HEK293T (cell line): ENCODE measurements at regions not wholly inside any gene's neighbourhood (a gene's known extent, or its start where the extent isn't known, plus 50 kb on each side); places are given as distances from the start of the nearest gene placed in this dataset.

Experiments used
- CTCF ChIA-PET: fragments of 350-600 bp; formaldehyde crosslinking; extraction: SDS; loops from one replicate; lab custom pipeline; 2021; ENCODE audit warnings: antibody characterized with exemption, inconsistent platforms; lab: Yijun Ruan, JAX
- POLR2A ChIA-PET: fragments of 350-600 bp; formaldehyde crosslinking; extraction: SDS; loops from one replicate; lab custom pipeline; 2020; ENCODE audit warnings: antibody characterized with exemption, inconsistent platforms; lab: Yijun Ruan, JAX
- DNase-seq: peaks from one replicate; pipeline ENCODE4 v3.0.0; 2012; ENCODE audit warnings: mixed read lengths; ENCODE audit errors: extremely low spot score
- ARNT ChIP-seq: fragments of 450-650 bp; IDR thresholded peaks from 2 replicates; pipeline ENCODE4 v1.6.1; 2017; ENCODE audit warnings: mild to moderate bottlenecking
- BHLHE40 ChIP-seq: fragments of 450-650 bp; IDR thresholded peaks from 2 replicates; pipeline ENCODE4 v1.6.1; 2016; ENCODE audit warnings: mild to moderate bottlenecking, moderate library complexity, borderline replicate concordance
- CTBP1 ChIP-seq: fragments of 450-650 bp; IDR thresholded peaks from 2 replicates; pipeline ENCODE4 v1.6.1; 2016; ENCODE audit warnings: borderline replicate concordance
- ELF4 ChIP-seq: fragments of 450-650 bp; IDR thresholded peaks from 2 replicates; pipeline ENCODE4 v1.6.1; 2017; ENCODE audit warnings: antibody characterized with exemption
- FOXA1 ChIP-seq: fragments of 450-650 bp; IDR thresholded peaks from 2 replicates; pipeline ENCODE4 v1.6.1; 2016; ENCODE audit warnings: mild to moderate bottlenecking
- FOXK2 ChIP-seq: fragments of 450-650 bp; IDR thresholded peaks from 2 replicates; pipeline ENCODE4 v1.6.1; 2016; ENCODE audit warnings: mild to moderate bottlenecking
- FOXM1 ChIP-seq: fragments of 450-650 bp; IDR thresholded peaks from 2 replicates; pipeline ENCODE4 v1.6.1; 2017; ENCODE audit warnings: mild to moderate bottlenecking, borderline replicate concordance
- HDGF ChIP-seq: fragments of 450-650 bp; IDR thresholded peaks from 2 replicates; pipeline ENCODE4 v1.6.1; 2017; ENCODE audit warnings: antibody characterized with exemption, borderline replicate concordance
- L3MBTL2 ChIP-seq: fragments of 450-650 bp; conservative IDR thresholded peaks from 2 replicates; pipeline ENCODE4 v1.6.1; 2016; ENCODE audit warnings: mild to moderate bottlenecking
- LEF1 ChIP-seq: fragments of 450-650 bp; IDR thresholded peaks from 2 replicates; pipeline ENCODE4 v1.6.1; 2017; ENCODE audit warnings: mild to moderate bottlenecking, borderline replicate concordance
- NFRKB ChIP-seq: fragments of 450-650 bp; IDR thresholded peaks from 2 replicates; pipeline ENCODE4 v1.6.1; 2016; ENCODE audit warnings: mild to moderate bottlenecking, moderate library complexity
- SP1 ChIP-seq: fragments of 450-650 bp; IDR thresholded peaks from 2 replicates; pipeline ENCODE4 v1.6.1; 2017
- SUZ12 ChIP-seq: fragments of 450-650 bp; IDR thresholded peaks from 2 replicates; pipeline ENCODE4 v1.6.1; 2016; ENCODE audit warnings: mild to moderate bottlenecking
- TARDBP ChIP-seq: fragments of 450-650 bp; IDR thresholded peaks from 2 replicates; pipeline ENCODE4 v1.6.1; 2016
- ZNF384 ChIP-seq: fragments of 450-650 bp; IDR thresholded peaks from 2 replicates; pipeline ENCODE4 v1.6.1; 2016
- TF ChIP-seq, protein P1 (sequence below): fragments of 450-650 bp; IDR thresholded peaks from 2 replicates; pipeline ENCODE4 v1.6.1; 2016

DNA sequence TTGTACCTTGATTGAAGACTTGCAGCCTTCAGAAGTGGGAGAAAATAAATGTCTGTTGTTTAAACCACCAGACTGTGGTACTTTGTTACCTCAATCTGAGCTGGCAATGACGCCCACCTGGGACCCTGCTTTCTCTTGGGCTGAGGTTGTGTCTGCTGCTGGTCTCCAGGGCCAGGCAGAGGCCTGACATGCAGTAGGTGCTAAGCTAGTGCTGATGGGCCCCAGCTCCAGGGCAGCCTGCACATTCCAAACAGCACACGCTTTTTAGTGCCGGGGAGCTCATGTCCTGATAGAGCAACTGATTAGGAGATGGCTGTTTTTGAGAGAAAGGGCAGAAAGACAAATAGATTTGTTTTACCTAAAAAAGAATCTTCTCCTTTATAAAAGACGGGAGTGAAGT, 664.0 kb upstream of the HS6ST1 start:
- TF ChIP-seq, protein P1, sequence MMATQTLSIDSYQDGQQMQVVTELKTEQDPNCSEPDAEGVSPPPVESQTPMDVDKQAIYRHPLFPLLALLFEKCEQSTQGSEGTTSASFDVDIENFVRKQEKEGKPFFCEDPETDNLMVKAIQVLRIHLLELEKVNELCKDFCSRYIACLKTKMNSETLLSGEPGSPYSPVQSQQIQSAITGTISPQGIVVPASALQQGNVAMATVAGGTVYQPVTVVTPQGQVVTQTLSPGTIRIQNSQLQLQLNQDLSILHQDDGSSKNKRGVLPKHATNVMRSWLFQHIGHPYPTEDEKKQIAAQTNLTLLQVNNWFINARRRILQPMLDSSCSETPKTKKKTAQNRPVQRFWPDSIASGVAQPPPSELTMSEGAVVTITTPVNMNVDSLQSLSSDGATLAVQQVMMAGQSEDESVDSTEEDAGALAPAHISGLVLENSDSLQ: no peak
- no peak for TF ChIP-seq FOXM1
- no peak for TF ChIP-seq FOXK2
- no peak for TF ChIP-seq L3MBTL2
- TF ChIP-seq NFRKB: no peak
- no peak for TF ChIP-seq HDGF
- TF ChIP-seq LEF1: no peak
- TF ChIP-seq ZNF384: no peak
- no peak for TF ChIP-seq SP1
- TF ChIP-seq FOXA1: no peak
- TF ChIP-seq ARNT: no peak
- TF ChIP-seq ELF4: no peak
- TF ChIP-seq SUZ12: no peak
- TF ChIP-seq TARDBP: no peak
- no peak for TF ChIP-seq BHLHE40
- no peak for TF ChIP-seq CTBP1
- ChIA-PET CTCF (interaction anchor here (0.7 kb wide), 1 partner anchor 246 kb away, joined by 3 read pairs; no protein-coding TSS in a partner anchor), POLR2A (no interaction called here)
- DNase-seq: no peak

DNA sequence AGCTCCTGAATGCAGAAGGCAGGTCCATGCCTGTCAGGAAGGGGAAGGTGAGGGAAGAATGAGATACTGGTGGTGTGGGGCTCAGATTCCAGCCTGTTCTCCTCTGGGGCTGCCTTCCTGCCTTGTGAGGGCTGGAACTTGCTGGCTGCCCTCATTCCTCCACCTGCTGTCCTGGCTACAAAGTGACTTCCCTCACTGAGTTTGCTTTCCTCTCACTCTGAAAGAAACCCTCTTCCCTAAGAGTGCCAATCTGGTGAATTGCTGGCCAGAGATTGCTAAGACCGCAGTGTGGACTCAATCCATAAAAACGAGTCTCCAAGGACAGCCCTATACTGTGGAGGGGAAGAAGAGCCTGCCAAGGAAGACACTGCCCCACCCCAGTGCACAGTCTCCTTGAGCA, 664.4 kb upstream of the HS6ST1 start:
- POLR2A ChIA-PET: no interaction called here
- TF ChIP-seq L3MBTL2: no peak
- no peak for TF ChIP-seq FOXK2
- no peak for TF ChIP-seq LEF1
- TF ChIP-seq CTBP1: no peak
- TF ChIP-seq ZNF384: no peak
- TF ChIP-seq TARDBP: no peak
- TF ChIP-seq, protein P1: no peak
- no peak for TF ChIP-seq ARNT
- no peak for TF ChIP-seq FOXA1
- no peak for TF ChIP-seq NFRKB
- no peak for TF ChIP-seq SP1
- TF ChIP-seq SUZ12: no peak
- no peak for TF ChIP-seq BHLHE40
- no peak for TF ChIP-seq HDGF
- no peak for TF ChIP-seq ELF4
- TF ChIP-seq FOXM1: no peak

DNA sequence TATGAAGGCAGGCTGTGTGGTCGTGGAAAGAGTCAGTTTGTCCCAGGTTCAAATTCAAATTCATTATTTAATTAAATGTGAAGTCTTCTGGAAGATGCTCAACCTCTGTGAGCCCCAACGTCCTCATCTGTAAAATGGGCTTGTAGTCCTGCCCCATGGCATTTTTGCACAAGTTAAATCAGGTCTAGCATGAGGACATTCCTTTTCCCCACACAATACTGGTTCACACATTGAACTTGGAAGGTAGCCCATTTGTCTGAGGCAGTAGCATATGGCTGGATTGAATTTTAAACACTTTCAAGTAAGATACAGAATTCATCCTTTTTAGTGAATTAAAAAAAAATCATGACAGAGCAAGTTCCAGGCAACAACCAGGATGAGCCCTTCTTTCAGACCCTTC, 665.4 kb upstream of the HS6ST1 start:
- DNase-seq: no peak
- POLR2A ChIA-PET: no interaction called here
- CTCF ChIA-PET: no interaction called here
- TF ChIP-seq, protein P1: no peak
- TF ChIP-seq FOXM1 (no peak), ZNF384 (no peak), ARNT (no peak), HDGF (no peak), FOXK2 (no peak), ELF4 (no peak), CTBP1 (no peak), SP1 (no peak), TARDBP (no peak), FOXA1 (no peak), BHLHE40 (no peak), LEF1 (no peak), L3MBTL2 (no peak), SUZ12 (no peak), NFRKB (no peak)

More for the DNA sequence above, 664.4 kb upstream of the HS6ST1 start:
- CTCF ChIA-PET: interaction anchor here (0.7 kb wide), 1 partner anchor 246 kb away, joined by 3 read pairs; no protein-coding TSS in a partner anchor
- DNase-seq: no peak

DNA sequence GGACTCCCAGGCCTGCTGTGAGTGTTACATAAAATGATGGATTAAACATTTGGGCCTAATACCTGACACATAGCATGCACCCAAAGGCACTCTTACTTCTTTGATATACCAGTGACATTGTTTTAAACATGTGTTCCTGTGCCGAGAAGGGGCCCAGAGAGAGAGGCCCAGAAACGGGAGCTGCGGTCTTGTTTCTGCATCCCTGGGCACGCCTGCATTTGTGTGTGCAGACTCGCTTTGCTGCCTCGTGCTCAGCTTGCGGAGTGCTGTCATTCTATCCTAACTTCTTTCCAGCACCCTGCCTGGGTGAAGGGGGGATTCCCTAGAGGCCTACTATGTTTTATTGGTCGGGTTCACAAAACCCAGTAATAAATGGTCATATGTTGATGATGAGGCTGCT, 666.2 kb upstream of the HS6ST1 start:
- no peak for DNase-seq
- TF ChIP-seq L3MBTL2 (no peak), FOXM1 (no peak), ELF4 (no peak), FOXA1 (no peak)
- ChIA-PET POLR2A (no interaction called here), CTCF (no interaction called here)

DNA sequence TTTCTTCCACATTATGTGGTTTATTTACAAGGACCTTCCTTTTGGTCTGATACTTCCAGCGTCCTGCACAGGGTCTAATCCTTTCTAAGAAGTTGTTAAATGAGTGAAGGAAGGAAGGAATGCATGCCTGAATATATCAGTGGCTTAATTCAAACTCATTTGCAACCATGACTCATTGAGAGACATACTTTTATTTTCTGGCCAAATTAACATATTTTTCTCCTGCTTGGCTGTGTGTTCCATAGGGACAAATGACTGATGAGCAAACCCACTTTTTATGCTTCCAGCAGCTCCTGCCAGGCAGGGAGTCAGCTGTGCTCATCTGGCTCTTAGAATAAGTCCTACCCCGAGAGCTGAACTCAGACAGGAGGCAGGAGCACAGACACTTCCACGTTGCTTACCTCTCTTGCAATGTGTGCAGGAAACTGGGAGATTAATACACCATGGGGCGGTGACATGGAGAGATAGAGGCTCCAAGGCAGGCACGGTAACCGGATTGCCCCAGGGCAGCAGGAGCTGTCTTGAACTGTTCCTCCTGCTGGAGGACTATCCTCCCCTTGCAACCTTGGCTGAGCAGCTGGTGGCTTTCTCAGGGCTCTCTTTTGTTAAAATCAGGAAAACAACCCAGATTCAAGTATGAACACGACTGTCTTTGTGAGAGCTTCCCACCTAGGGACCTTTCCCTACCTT, 667.5 kb upstream of the HS6ST1 start:
- no peak for TF ChIP-seq BHLHE40
- TF ChIP-seq ELF4: no peak
- TF ChIP-seq ARNT: no peak
- TF ChIP-seq LEF1: no peak
- TF ChIP-seq CTBP1: no peak
- no peak for TF ChIP-seq L3MBTL2
- TF ChIP-seq FOXA1: no peak
- TF ChIP-seq SP1: no peak
- TF ChIP-seq ZNF384: no peak
- TF ChIP-seq FOXM1: no peak
- TF ChIP-seq TARDBP: no peak
- CTCF ChIA-PET: no interaction called here
- POLR2A ChIA-PET: no interaction called here
- no peak for DNase-seq

DNA sequence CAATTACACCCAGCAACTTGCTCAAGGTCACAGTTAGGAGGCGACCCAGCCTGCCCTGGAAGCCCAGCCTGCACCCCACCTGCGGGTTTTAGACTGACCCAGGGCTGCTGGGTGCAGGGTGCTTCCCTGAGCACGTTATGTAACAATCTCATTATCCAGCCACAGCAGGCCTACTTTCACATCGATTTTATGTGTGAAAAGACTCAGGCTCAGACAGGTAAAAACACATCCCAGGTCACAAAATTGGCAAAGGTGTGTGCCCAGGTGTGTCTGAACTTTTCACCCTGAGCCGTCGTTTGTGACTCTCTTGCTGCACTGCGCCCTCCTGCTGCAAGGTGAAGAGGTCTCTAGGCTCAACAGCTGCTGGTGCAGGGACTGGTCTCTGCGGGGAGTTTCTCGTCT, 668.2 kb upstream of the HS6ST1 start:
- no peak for TF ChIP-seq CTBP1
- TF ChIP-seq NFRKB: no peak
- TF ChIP-seq HDGF: no peak
- TF ChIP-seq, protein P1: no peak
- no peak for TF ChIP-seq ARNT
- TF ChIP-seq L3MBTL2: no peak
- no peak for TF ChIP-seq LEF1
- TF ChIP-seq ZNF384: no peak
- no peak for TF ChIP-seq ELF4
- TF ChIP-seq FOXK2: no peak
- no peak for TF ChIP-seq FOXA1
- no peak for TF ChIP-seq FOXM1
- TF ChIP-seq TARDBP: no peak
- TF ChIP-seq BHLHE40: no peak
- no peak for TF ChIP-seq SUZ12
- TF ChIP-seq SP1: no peak
- POLR2A ChIA-PET: no interaction called here
- no peak for DNase-seq
- CTCF ChIA-PET: no interaction called here
